ENCODE measurements at regions not wholly inside any gene's neighbourhood (a gene's known extent, or its start where the extent isn't known, plus 50 kb on each side); places are given as distances from the start of the nearest gene placed in this dataset.

DNA sequence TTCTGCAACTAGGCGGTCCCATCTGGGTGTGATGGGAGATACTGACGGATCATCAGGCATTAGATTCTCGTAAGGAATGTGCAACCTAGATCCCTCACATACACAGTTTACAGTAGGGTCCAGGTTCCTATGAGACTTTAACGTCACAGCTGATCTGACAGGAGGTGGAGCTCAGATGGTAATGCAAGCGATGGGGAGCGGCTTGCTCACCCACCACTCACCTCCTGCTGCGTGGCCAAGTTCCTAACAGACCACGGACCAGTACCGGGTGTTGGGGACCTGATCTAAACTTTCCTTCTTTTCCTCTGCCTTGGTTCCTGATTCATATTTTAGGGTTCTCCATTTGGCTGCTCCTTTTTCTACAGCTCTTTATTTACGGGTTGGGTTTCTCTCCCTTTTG lies 479.8 kb downstream of the BCAT1 start:
- Histone ChIP-seq H3K27me3 (no peaks in the 10 kb centered on the region), H3K36me3 (no peaks in the 10 kb centered on the region), H3K9me3 (no peaks in the 10 kb centered on the region), H3K27ac (no peak overlapping the region), H3K4me3 (no peak overlapping the region), H3K4me1 (no peaks in the 10 kb centered on the region)
- TF ChIP-seq EP300 (IDR thresholded peaks at IDR 0.05) (no peak), POLR2A (IDR thresholded peaks at IDR 0.05) (no peak)
- TF ChIP-seq, protein P1, sequence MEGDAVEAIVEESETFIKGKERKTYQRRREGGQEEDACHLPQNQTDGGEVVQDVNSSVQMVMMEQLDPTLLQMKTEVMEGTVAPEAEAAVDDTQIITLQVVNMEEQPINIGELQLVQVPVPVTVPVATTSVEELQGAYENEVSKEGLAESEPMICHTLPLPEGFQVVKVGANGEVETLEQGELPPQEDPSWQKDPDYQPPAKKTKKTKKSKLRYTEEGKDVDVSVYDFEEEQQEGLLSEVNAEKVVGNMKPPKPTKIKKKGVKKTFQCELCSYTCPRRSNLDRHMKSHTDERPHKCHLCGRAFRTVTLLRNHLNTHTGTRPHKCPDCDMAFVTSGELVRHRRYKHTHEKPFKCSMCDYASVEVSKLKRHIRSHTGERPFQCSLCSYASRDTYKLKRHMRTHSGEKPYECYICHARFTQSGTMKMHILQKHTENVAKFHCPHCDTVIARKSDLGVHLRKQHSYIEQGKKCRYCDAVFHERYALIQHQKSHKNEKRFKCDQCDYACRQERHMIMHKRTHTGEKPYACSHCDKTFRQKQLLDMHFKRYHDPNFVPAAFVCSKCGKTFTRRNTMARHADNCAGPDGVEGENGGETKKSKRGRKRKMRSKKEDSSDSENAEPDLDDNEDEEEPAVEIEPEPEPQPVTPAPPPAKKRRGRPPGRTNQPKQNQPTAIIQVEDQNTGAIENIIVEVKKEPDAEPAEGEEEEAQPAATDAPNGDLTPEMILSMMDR (IDR thresholded peaks at IDR 0.05): no peak
- no peak for DNase-seq (ENCODE audit: low spot score in 2 of 2)
- WGBS, 2 donors: 86 to 92% methylated on average over 10 of the region's 10 CpGs

DNA sequence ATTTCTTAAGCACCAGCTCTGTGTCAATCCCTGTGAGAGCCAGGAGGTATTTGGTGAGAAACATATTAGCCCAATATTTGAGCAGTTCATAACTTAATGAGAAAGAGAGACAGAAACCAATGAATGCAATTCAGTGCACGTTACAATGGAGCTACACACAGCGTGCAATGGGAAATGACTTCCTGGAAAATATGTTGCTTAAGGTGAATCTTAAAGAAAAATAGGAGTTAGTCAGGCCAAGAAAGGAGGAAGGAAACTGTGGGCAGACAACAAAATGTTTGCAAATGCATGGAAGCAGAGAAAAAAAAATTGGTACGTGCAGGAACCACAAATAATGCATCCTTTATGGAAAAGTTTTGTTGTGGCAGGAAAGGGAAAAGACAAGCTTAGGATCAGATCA lies 481.7 kb downstream of the BCAT1 start:
- no peaks in the 10 kb centered on the region for H3K27me3 ChIP-seq
- H3K27ac ChIP-seq: no peak overlapping the region
- no peaks in the 10 kb centered on the region for H3K4me1 ChIP-seq
- no peaks in the 10 kb centered on the region for H3K9me3 ChIP-seq
- no peak for DNase-seq (ENCODE audit: low spot score in 2 of 2)
- 39 to 45% methylated on average over 3 of the region's 3 CpGs for WGBS, 2 donors
- TF ChIP-seq, protein P1 (IDR thresholded peaks at IDR 0.05): no peak
- TF ChIP-seq POLR2A (IDR thresholded peaks at IDR 0.05) (no peak), EP300 (IDR thresholded peaks at IDR 0.05) (no peak)
- no peaks in the 10 kb centered on the region for H3K36me3 ChIP-seq
- no peak overlapping the region for H3K4me3 ChIP-seq

DNA sequence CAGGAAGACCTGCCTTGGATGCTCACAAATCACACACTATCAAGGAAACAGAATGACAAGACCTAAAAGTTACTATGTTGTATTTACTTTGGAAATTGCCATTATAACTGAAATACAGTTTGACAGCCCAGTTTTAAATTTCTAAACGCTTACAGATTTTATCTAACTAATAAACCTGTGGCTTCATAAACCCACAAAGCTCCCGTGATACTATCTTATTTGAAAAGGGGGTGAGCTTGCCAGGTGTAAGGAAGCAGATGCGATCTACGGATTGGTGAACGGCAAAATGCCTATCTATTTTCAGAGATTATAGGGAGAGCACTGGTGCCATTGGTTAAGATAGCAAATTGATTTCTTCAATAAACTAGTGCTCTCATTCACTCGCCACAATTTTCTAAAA lies 485.5 kb downstream of the BCAT1 start:
- no peak for TF ChIP-seq POLR2A (IDR thresholded peaks at IDR 0.05)
- TF ChIP-seq EP300 (IDR thresholded peaks at IDR 0.05): no peak
- TF ChIP-seq, protein P1 (IDR thresholded peaks at IDR 0.05): no peak
- H3K4me1 ChIP-seq: no peaks in the 10 kb centered on the region
- no peaks in the 10 kb centered on the region for H3K36me3 ChIP-seq
- no peaks in the 10 kb centered on the region for H3K27me3 ChIP-seq
- H3K27ac ChIP-seq: no peak overlapping the region
- no peak overlapping the region for H3K4me3 ChIP-seq
- DNase-seq (ENCODE audit: low spot score in 2 of 2): no peak
- no peaks in the 10 kb centered on the region for H3K9me3 ChIP-seq
- WGBS, 2 donors: 91 to 94% methylated on average over 6 of the region's 6 CpGs

DNA sequence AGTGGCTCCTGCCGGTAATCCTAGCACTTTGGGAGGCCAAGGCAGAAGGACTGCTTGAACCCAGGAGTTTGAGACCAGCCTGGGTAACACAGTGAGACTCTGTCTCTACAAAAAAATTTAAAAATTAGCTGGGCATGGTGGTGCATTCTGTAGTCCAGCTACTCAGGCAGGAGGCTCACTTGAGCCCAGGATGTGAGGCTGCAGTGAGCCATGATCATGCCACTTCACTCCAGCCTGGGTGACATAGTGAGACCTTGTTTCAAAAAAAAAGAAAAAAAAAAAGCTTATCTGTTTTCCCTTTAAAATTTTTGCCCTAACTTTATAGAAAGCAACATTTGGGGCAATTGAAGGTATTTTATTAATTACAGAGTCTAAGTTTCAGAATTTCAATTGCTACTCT lies 486.0 kb downstream of the BCAT1 start:
- Histone ChIP-seq H3K36me3 (no peaks in the 10 kb centered on the region), H3K4me1 (no peaks in the 10 kb centered on the region), H3K27ac (no peak overlapping the region), H3K9me3 (no peaks in the 10 kb centered on the region), H3K27me3 (no peaks in the 10 kb centered on the region), H3K4me3 (no peak overlapping the region)
- no peak for DNase-seq (ENCODE audit: low spot score in 2 of 2)
- no peak for TF ChIP-seq POLR2A (IDR thresholded peaks at IDR 0.05)
- TF ChIP-seq, protein P1 (IDR thresholded peaks at IDR 0.05): no peak
- no peak for TF ChIP-seq EP300 (IDR thresholded peaks at IDR 0.05)
- whole genome bisulfite sequencing, 2 donors: 91 to 95% methylated on average over 1 of the region's 1 CpG

DNA sequence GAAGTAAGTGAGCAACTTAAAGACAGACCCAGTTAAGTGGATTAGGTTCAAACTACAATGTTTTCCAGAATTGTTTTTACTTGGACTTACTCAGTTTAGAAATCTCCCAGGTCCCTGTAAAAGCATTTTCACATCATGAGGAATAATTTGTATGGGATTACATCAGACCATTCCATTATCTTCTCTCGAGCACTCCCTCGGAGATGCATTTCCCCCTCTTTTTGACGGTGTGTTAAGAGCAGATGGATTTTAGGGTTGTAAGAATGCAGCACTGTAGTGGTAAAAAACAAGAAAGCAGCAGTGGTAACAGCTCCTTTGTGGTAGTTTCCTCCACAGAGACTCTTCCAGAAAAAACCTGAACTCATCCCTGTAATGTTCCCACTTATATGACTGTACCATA lies 488.4 kb downstream of the BCAT1 start:
- H3K9me3 ChIP-seq: no peaks in the 10 kb centered on the region
- no peaks in the 10 kb centered on the region for H3K36me3 ChIP-seq
- TF ChIP-seq, protein P1 (IDR thresholded peaks at IDR 0.05): no peak
- TF ChIP-seq EP300 (IDR thresholded peaks at IDR 0.05) (no peak), POLR2A (IDR thresholded peaks at IDR 0.05) (no peak)
- no peak for DNase-seq (ENCODE audit: low spot score in 2 of 2)
- 66 to 72% methylated on average over 3 of the region's 3 CpGs for WGBS, 2 donors
- no peaks in the 10 kb centered on the region for H3K27me3 ChIP-seq
- H3K27ac ChIP-seq: no peak overlapping the region
- H3K4me1 ChIP-seq: no peaks in the 10 kb centered on the region
- H3K4me3 ChIP-seq: no peak overlapping the region
